Thyroid gland (tissue), 4 donors: ENCODE measurements at regions not wholly inside any gene's neighbourhood (a gene's known extent, or its start where the extent isn't known, plus 50 kb on each side); places are given as distances from the start of the nearest gene placed in this dataset.

Source experiments
- DNase-seq, 2 donors: peaks; one replicate each; pipeline ENCODE4 v3.0.0-alpha.2; 2019
- H3K27ac ChIP-seq, 3 donors: fragments of 200-600 bp; sonication (generic); 1 replicate in 2 of 3; 2 replicates in 1 of 3; pipeline ENCODE4 v1.5.1; 2016 to 2019; ENCODE audit warnings: mild to moderate bottlenecking in 1 of 3, moderate library complexity in 1 of 3
- H3K27me3 ChIP-seq: fragments of 200-600 bp; sonication (generic); one replicate; pipeline ENCODE4 v1.5.1; 2019
- H3K36me3 ChIP-seq, 2 donors: fragments of 200-600 bp; sonication (generic); one replicate each; pipeline ENCODE4 v1.5.1; 2016 to 2019
- H3K4me1 ChIP-seq, 2 donors: fragments of 200-600 bp; sonication (generic); one replicate each; pipeline ENCODE4 v1.5.1; 2017 to 2019
- H3K4me3 ChIP-seq, 3 donors: fragments of 200-600 bp; sonication (generic); replicated peaks in 1 of 3; 1 replicate in 2 of 3; 2 replicates in 1 of 3; pipeline ENCODE4 v1.5.1; 2016; ENCODE audit warnings: mild to moderate bottlenecking in 1 of 3
- H3K9me3 ChIP-seq: fragments of 200-600 bp; sonication (generic); one replicate; pipeline ENCODE4 v1.5.1; 2017
- POLR2A ChIP-seq, 2 donors: fragments of 450-650 bp; IDR thresholded peaks; one replicate each; pipeline ENCODE4 v1.6.1; 2017; ENCODE audit warnings: antibody characterized with exemption in 2 of 2, mild to moderate bottlenecking in 2 of 2, moderate library complexity in 1 of 2
- WGBS, 2 donors: methylation state at CpG; one replicate each; pipeline ENCODE4 v1.1.5; 2017; 5-methylcytosine and 5-hydroxymethylcytosine counted together
- intact Hi-C: fragments of 100-400 bp; cut with DNase I; formaldehyde crosslinking; loops from one replicate; pipeline ENCODE4 v1.15.1; 2023
- TF ChIP-seq, protein P1 (sequence below), 6 experiments: fragments of 200-600 bp in 3 of 6; fragments of 450-650 bp in 3 of 6; sonication (generic) in 3 of 6; IDR thresholded peaks; one replicate each; pipeline ENCODE4 v1.5.1; 2016 to 2019; ENCODE audit warnings: antibody characterized with exemption in 6 of 6, mild to moderate bottlenecking in 2 of 6, inconsistent platforms in 1 of 6, moderate library complexity in 1 of 6

GRCh38 chr12:71008616-71009015 is 88.1 kb upstream of the PTPRR start:
- H3K36me3 ChIP-seq = no peaks in the 10 kb centered on the region
- DNase-seq = no peak
- no peaks in the 10 kb centered on the region for H3K4me1 ChIP-seq
- H3K27ac ChIP-seq = peak overlapping the region in 1 of 3 donors; percentile 23
- no peaks in the 10 kb centered on the region for H3K27me3 ChIP-seq
- TF ChIP-seq, protein P1, sequence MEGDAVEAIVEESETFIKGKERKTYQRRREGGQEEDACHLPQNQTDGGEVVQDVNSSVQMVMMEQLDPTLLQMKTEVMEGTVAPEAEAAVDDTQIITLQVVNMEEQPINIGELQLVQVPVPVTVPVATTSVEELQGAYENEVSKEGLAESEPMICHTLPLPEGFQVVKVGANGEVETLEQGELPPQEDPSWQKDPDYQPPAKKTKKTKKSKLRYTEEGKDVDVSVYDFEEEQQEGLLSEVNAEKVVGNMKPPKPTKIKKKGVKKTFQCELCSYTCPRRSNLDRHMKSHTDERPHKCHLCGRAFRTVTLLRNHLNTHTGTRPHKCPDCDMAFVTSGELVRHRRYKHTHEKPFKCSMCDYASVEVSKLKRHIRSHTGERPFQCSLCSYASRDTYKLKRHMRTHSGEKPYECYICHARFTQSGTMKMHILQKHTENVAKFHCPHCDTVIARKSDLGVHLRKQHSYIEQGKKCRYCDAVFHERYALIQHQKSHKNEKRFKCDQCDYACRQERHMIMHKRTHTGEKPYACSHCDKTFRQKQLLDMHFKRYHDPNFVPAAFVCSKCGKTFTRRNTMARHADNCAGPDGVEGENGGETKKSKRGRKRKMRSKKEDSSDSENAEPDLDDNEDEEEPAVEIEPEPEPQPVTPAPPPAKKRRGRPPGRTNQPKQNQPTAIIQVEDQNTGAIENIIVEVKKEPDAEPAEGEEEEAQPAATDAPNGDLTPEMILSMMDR (IDR thresholded peaks at IDR 0.05) = no peak
- no peak for TF ChIP-seq POLR2A (IDR thresholded peaks at IDR 0.05)
- 92 to 96% methylated on average over 2 of the region's 2 CpGs for WGBS, 2 donors
- intact Hi-C loops = no loop called here
- no peaks in the 10 kb centered on the region for H3K9me3 ChIP-seq
- H3K4me3 ChIP-seq = no peak overlapping the region

DNA sequence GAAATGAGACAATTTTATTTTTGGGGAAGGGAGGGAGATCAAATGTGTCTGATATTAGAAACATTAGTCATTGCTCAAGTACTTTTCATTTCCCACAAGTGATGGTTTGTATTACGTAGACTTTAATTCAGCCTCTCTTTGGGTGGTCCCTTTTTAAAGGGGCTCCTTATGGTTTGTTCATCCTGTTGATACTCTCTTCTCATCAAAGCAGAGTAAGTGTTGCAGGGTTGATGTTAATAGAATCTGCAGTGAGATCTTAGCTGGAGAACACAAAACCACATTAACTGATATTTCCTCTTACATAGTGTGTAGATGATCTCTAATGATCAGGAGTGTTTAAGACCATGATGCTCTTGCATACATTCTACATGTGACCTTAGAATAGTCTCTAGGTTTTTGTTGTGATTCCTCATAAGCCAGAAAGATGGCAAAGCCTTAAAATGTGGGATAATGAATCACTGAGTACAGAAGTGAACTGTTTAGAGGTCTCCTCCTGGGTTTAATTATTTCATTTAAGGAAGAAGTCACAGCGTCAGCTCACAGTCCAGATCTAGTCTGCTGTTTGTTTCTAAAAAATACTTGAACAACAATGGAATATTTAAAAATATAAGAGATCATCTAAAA is 87.4 kb upstream of the PTPRR start:
- Histone ChIP-seq H3K4me3 (no peak overlapping the region), H3K27me3 (no peaks in the 10 kb centered on the region), H3K27ac (peak overlapping the region in 1 of 3 donors; percentile 23), H3K9me3 (no peaks in the 10 kb centered on the region), H3K4me1 (no peaks in the 10 kb centered on the region), H3K36me3 (no peaks in the 10 kb centered on the region)
- intact Hi-C loops = no loop called here
- DNase-seq = no peak
- 84 to 86% methylated on average over 2 of the region's 2 CpGs for WGBS, 2 donors
- no peak for TF ChIP-seq POLR2A (IDR thresholded peaks at IDR 0.05)
- TF ChIP-seq, protein P1 (IDR thresholded peaks at IDR 0.05) = no peak

DNA sequence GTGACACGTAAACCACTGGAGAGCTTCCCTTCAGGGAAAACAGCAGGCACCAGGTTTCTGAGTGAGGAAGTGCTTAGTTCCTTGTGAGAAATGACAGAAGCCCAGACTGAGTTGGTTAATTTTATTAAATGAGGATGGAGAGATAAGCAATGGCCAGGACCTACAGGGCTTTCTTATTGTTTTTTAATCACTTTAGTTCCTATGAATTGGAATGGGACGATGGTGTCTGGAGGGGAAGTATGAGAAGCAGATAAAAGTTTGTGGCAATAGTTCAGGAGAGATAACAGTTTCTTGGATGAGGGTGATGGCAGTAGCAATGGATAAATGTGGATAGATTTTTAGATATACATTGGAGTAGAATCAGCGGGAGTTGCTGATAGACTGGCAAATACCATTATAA is 86.5 kb upstream of the PTPRR start:
- Histone ChIP-seq H3K27me3 (no peaks in the 10 kb centered on the region), H3K36me3 (no peaks in the 10 kb centered on the region), H3K9me3 (no peaks in the 10 kb centered on the region), H3K27ac (no peak overlapping the region), H3K4me3 (no peak overlapping the region), H3K4me1 (no peaks in the 10 kb centered on the region)
- TF ChIP-seq, protein P1 (IDR thresholded peaks at IDR 0.05) = no peak
- no peak for TF ChIP-seq POLR2A (IDR thresholded peaks at IDR 0.05)
- intact Hi-C loops = no loop called here
- WGBS, 2 donors = 70 to 77% methylated on average over 3 of the region's 3 CpGs
- no peak for DNase-seq

DNA sequence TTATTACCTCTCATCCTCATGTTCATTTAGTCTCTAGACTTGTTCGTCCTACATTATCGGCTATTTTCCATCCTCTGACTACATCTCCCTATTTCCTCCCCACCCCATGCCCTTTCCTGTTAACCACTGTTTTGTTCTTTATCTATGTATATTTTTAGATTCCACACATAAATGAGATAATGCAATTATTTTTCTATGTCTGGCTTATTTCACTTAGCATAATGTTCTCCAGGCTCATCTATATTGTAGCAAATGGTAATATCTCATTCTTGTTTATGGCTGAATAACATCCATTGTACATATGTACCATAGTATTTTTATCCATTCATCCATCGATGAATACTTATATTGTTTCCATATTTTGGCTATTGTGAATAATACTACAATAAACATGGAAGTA is 84.6 kb upstream of the PTPRR start:
- Histone ChIP-seq H3K36me3 (no peaks in the 10 kb centered on the region), H3K9me3 (no peaks in the 10 kb centered on the region), H3K4me1 (no peaks in the 10 kb centered on the region), H3K27me3 (no peaks in the 10 kb centered on the region), H3K4me3 (no peak overlapping the region), H3K27ac (no peak overlapping the region)
- TF ChIP-seq, protein P1 (IDR thresholded peaks at IDR 0.05) = no peak
- TF ChIP-seq POLR2A (IDR thresholded peaks at IDR 0.05) = no peak
- DNase-seq = no peak
- intact Hi-C loops = no loop called here
- 86 to 90% methylated on average over 3 of the region's 3 CpGs for WGBS, 2 donors

DNA sequence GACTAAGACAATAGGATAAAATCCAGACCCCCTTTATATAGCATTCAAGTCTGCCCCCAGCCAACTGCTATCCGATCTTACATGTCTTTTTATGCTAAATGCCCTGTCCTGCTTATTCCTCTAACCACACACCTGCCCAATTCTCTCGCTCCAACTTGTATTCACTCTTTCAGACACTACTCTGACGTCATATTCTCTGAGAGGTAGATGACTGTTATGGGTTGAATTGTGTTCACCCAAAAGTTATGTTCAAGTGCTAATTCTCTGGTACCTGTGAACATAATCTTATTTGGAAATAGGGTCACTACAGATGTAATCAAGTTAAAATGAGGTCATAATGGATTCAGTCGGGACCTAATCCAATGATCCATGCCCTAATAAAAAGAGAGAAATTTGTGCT is 84.0 kb upstream of the PTPRR start:
- DNase-seq = no peak
- no peak for TF ChIP-seq POLR2A (IDR thresholded peaks at IDR 0.05)
- TF ChIP-seq, protein P1 (IDR thresholded peaks at IDR 0.05) = no peak
- Histone ChIP-seq H3K4me3 (no peak overlapping the region), H3K9me3 (no peaks in the 10 kb centered on the region), H3K27me3 (no peaks in the 10 kb centered on the region), H3K36me3 (no peaks in the 10 kb centered on the region), H3K27ac (no peak overlapping the region), H3K4me1 (no peaks in the 10 kb centered on the region)
- intact Hi-C loops = no loop called here
- WGBS, 2 donors = 87 to 90% methylated on average over 4 of the region's 4 CpGs
